Panc1 (cell line): ENCODE measurements at regions not wholly inside any gene's neighbourhood (a gene's known extent, or its start where the extent isn't known, plus 50 kb on each side); places are given as distances from the start of the nearest gene placed in this dataset.

Experiments used
- CTCF ChIP-seq: fragments of 450-650 bp; IDR thresholded peaks from 2 replicates; pipeline ENCODE4 v1.5.1; 2017; ENCODE audit warnings: mild to moderate bottlenecking
- SIN3A ChIP-seq: IDR thresholded peaks from 2 replicates; pipeline ENCODE4 v1.6.1; 2012; ENCODE audit warnings: low read depth, mild to moderate bottlenecking, low read length, moderate library complexity, borderline replicate concordance; ENCODE audit not compliant: insufficient read depth

- TF ChIP-seq CTCF (no peak), SIN3A (no peak)
These were observed 890.7 kb upstream of the POU3F3 start for GRCh38 chr2:103963146-103963725.
